Astrocyte (in vitro differentiated cells and primary cell): ENCODE measurements at regions not wholly inside any gene's neighbourhood (a gene's known extent, or its start where the extent isn't known, plus 50 kb on each side); places are given as distances from the start of the nearest gene placed in this dataset.

ENCODE experiments used
- DNase-seq: peaks from one replicate; pipeline ENCODE4 v3.0.0-alpha.2; 2010; ENCODE audit warnings: low read depth
- FAIRE-seq: peaks from 2 replicates; lab custom pipeline; 2011; peaks lifted over from hg19 to GRCh38; lab: Jason Lieb, UNC
- H2AFZ ChIP-seq: 2 replicates; pipeline ENCODE4 v1.6.0; 2012; ENCODE audit warnings: low read depth, low read length, inconsistent platforms
- H3K27ac ChIP-seq: 2 replicates; pipeline ENCODE4 v1.5.1; 2011; ENCODE audit warnings: low read depth, low read length, inconsistent platforms
- H3K27me3 ChIP-seq: 2 replicates; pipeline ENCODE4 v1.6.0; 2011; ENCODE audit warnings: low read length, inconsistent platforms; ENCODE audit not compliant: insufficient read depth
- H3K36me3 ChIP-seq: 2 replicates; pipeline ENCODE4 v1.5.1; 2011; ENCODE audit warnings: low read length, inconsistent platforms; ENCODE audit not compliant: insufficient read depth
- H3K4me1 ChIP-seq: 2 replicates; pipeline ENCODE4 v1.5.1; 2011; ENCODE audit warnings: low read length, inconsistent platforms; ENCODE audit not compliant: insufficient read depth
- H3K4me2 ChIP-seq: 2 replicates; pipeline ENCODE4 v1.6.0; 2012; ENCODE audit warnings: low read length, inconsistent platforms
- H3K4me3 ChIP-seq: 2 replicates; pipeline ENCODE4 v1.5.1; 2011; ENCODE audit warnings: low read depth, mild to moderate bottlenecking, low read length, inconsistent platforms; ENCODE audit not compliant: insufficient read depth
- H3K79me2 ChIP-seq: 2 replicates; pipeline ENCODE4 v1.6.0; 2012; ENCODE audit warnings: mild to moderate bottlenecking, low read length, inconsistent platforms; ENCODE audit not compliant: insufficient read depth
- H3K9ac ChIP-seq: 2 replicates; pipeline ENCODE4 v1.6.0; 2012; ENCODE audit warnings: mild to moderate bottlenecking, low read length, inconsistent platforms
- H3K9me3 ChIP-seq: 2 replicates; pipeline ENCODE4 v1.5.1; 2012; ENCODE audit warnings: low read depth, mild to moderate bottlenecking, low read length, inconsistent platforms; ENCODE audit not compliant: insufficient read depth
- H4K20me1 ChIP-seq: 2 replicates; pipeline ENCODE4 v1.6.0; 2012; ENCODE audit warnings: low read length, inconsistent platforms; ENCODE audit not compliant: insufficient read depth
- H3K27ac Mint-ChIP-seq: one replicate; pipeline ENCODE4 v1.8.0; 2021; ENCODE audit warnings: mild to moderate bottlenecking, mixed read lengths; ENCODE audit not compliant: unreplicated experiment
- H3K27me3 Mint-ChIP-seq: one replicate; pipeline ENCODE4 v1.8.0; 2021; ENCODE audit warnings: low read depth, mixed read lengths; ENCODE audit not compliant: unreplicated experiment
- H3K36me3 Mint-ChIP-seq: one replicate; pipeline ENCODE4 v1.8.0; 2021; ENCODE audit warnings: low read depth, mixed read lengths; ENCODE audit not compliant: unreplicated experiment
- H3K4me1 Mint-ChIP-seq: one replicate; pipeline ENCODE4 v1.8.0; 2021; ENCODE audit warnings: low read depth, mixed read lengths; ENCODE audit not compliant: unreplicated experiment
- H3K4me3 Mint-ChIP-seq: one replicate; pipeline ENCODE4 v1.8.0; 2021; ENCODE audit warnings: mild to moderate bottlenecking, moderate library complexity, mixed read lengths; ENCODE audit not compliant: unreplicated experiment
- H3K9me3 Mint-ChIP-seq: one replicate; pipeline ENCODE4 v1.8.0; 2021; ENCODE audit warnings: mild to moderate bottlenecking, mixed read lengths; ENCODE audit not compliant: unreplicated experiment
- CTCF ChIP-seq: IDR thresholded peaks from 2 replicates; pipeline ENCODE4 v1.5.1; 2011; ENCODE audit warnings: low read depth, mild to moderate bottlenecking, inconsistent platforms, low read length, moderate library complexity; ENCODE audit not compliant: insufficient read depth
- EZH2 ChIP-seq: IDR thresholded peaks from 2 replicates; pipeline ENCODE4 v1.6.1; 2012; ENCODE audit warnings: mild to moderate bottlenecking, low read length, inconsistent platforms; ENCODE audit not compliant: insufficient read depth

DNA sequence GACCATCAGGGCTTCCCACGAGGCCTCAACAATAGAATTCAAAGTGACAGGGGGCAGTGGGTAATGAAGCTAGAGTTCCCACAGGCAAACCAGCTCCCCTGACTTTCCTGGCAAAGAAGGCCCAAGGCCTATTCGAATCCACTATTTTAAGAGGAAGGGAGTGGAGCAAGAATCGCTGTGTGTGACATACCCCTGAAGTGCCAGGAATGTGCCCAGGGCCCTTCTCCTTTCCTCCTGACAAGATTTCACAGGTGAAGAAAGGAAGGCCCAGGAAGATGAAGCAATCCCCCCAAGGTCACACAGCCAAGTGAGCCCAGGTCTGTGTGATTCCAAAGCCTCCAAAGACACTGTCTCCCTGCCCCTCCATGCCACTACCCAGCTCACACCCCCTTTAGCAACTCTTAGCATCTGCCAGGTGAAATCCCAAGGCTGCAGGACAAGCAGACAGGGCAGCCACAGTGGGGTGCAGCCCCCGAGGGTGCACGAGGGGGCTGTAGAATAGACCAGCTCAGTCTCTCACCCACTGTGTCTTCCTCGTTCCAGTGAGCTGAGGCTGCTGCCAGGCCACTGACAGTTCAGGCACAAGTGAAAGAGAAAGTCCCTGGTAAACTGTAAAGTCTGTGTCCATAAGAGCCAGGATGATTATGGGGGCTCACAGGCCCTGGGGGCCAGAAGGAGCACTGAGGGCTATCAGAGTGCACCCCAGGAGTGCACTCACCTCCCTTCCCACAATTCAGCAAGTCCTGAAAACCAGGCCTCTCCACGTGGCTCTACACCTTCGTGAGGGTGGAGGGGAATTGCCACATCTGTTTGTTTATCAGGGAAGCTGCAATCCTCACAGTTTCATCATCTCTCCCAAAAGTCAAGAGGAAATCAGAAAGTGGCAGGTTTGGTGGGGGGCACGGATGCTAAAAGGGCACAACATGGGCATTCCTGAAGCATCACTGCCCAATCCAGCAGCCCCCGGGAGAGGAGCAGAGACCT lies 70.8 kb upstream of the ZMIZ1 start:
- FAIRE-seq (no peak), DNase-seq (no peak)
- Mint-ChIP-seq H3K36me3 (peaks cover 3% of the 10 kb centered on the region), H3K27ac (no peak overlapping the region), H3K4me1 (peaks cover 3% of the 10 kb centered on the region), H3K9me3 (no peaks in the 10 kb centered on the region), H3K27me3 (peaks cover 91% of the 10 kb centered on the region), H3K4me3 (no peak overlapping the region)
- peaks cover 4% of the 10 kb centered on the region for H3K27me3 ChIP-seq
- H3K4me2 ChIP-seq, result no peak overlapping the region
- H3K9ac ChIP-seq, result no peak overlapping the region
- no peak overlapping the region for H2AFZ ChIP-seq
- no peaks in the 10 kb centered on the region for H3K9me3 ChIP-seq
- H3K36me3 ChIP-seq, result no peaks in the 10 kb centered on the region
- no peak overlapping the region for H3K27ac ChIP-seq
- H3K79me2 ChIP-seq, result no peaks in the 10 kb centered on the region
- no peak for TF ChIP-seq EZH2
- TF ChIP-seq CTCF, result no peak
- H3K4me1 ChIP-seq, result peaks cover 3% of the 10 kb centered on the region
- H3K4me3 ChIP-seq, result no peak overlapping the region
- no peaks in the 10 kb centered on the region for H4K20me1 ChIP-seq

- Histone ChIP-seq H3K4me3 (no peak overlapping the region), H3K4me2 (no peak overlapping the region), H3K27me3 (peaks cover 12% of the 10 kb centered on the region), H3K4me1 (peaks cover 3% of the 10 kb centered on the region), H3K36me3 (no peaks in the 10 kb centered on the region), H3K9ac (no peak overlapping the region), H3K9me3 (no peaks in the 10 kb centered on the region), H4K20me1 (no peaks in the 10 kb centered on the region), H3K79me2 (no peaks in the 10 kb centered on the region), H3K27ac (no peak overlapping the region), H2AFZ (no peak overlapping the region)
- TF ChIP-seq CTCF (no peak), EZH2 (no peak)
- peaks cover 90% of the 10 kb centered on the region for H3K27me3 Mint-ChIP-seq
- H3K4me3 Mint-ChIP-seq, result no peak overlapping the region
- peaks cover 3% of the 10 kb centered on the region for H3K4me1 Mint-ChIP-seq
- DNase-seq, result no peak
- no peak for FAIRE-seq
- H3K27ac Mint-ChIP-seq, result no peak overlapping the region
- H3K9me3 Mint-ChIP-seq, result peaks cover 4% of the 10 kb centered on the region
- H3K36me3 Mint-ChIP-seq, result peaks cover 3% of the 10 kb centered on the region
These were observed 67.5 kb upstream of the ZMIZ1 start for GRCh38 chr10:79001082-79001885.
